ENCODE measurements at regions not wholly inside any gene's neighbourhood (a gene's known extent, or its start where the extent isn't known, plus 50 kb on each side); places are given as distances from the start of the nearest gene placed in this dataset.

GRCh38 chr22:47727641-47728040, 965.2 kb downstream of the TBC1D22A start:
- no peak for TF ChIP-seq POLR2AphosphoS5 (IDR thresholded peaks at IDR 0.05)
- TF ChIP-seq CTCF (IDR thresholded peaks at IDR 0.05), result no peak
- TF ChIP-seq POLR2A (IDR thresholded peaks at IDR 0.05), result no peak
- TF ChIP-seq EP300 (IDR thresholded peaks at IDR 0.05), result no peak
